ENCODE measurements at regions not wholly inside any gene's neighbourhood (a gene's known extent, or its start where the extent isn't known, plus 50 kb on each side); places are given as distances from the start of the nearest gene placed in this dataset.

GRCh38 chr2:234741976-234742375 is 209.8 kb upstream of the SH3BP4 start:
- no peak for TF ChIP-seq CTCF (IDR thresholded peaks at IDR 0.05)
- no peak for TF ChIP-seq POLR2A (IDR thresholded peaks at IDR 0.05)
